SK-N-SH (cell line): ENCODE measurements at regions not wholly inside any gene's neighbourhood (a gene's known extent, or its start where the extent isn't known, plus 50 kb on each side); places are given as distances from the start of the nearest gene placed in this dataset.

Experiments
- CTCF ChIA-PET: fragments of 300-600, 350-600 bp; formaldehyde crosslinking; extraction: SDS; loops from one replicate; lab custom pipeline; 2021; lab: Yijun Ruan, JAX
- POLR2A ChIA-PET: fragments of 350-600 bp; sonication (Branson Sonifier 250); formaldehyde crosslinking; extraction: SDS; loops from one replicate; lab custom pipeline; 2020; ENCODE audit warnings: antibody characterized with exemption, inconsistent platforms; lab: Yijun Ruan, JAX
- DNase-seq: peaks from one replicate; pipeline ENCODE4 v3.0.0; 2012
- H2AFZ ChIP-seq: fragments of 200-600 bp; sonication (generic); 2 replicates; pipeline ENCODE4 v1.8.1; 2016; ENCODE audit warnings: antibody characterized with exemption, mild to moderate bottlenecking, low read depth
- H3F3A ChIP-seq: fragments of 200-600 bp; sonication (generic); replicated peaks from 2 replicates; pipeline ENCODE3; 2016; ENCODE audit warnings: antibody characterized with exemption, mild to moderate bottlenecking; ENCODE audit not compliant: insufficient read depth
- H3K27ac ChIP-seq, 2 experiments: fragments of 200-500 bp in 1 of 2; fragments of 200-600 bp in 1 of 2; sonication (Bioruptor generic) in 1 of 2; sonication (generic), shearing (Covaris generic) in 1 of 2; 2 replicates each; pipeline versions ENCODE4 v1.5.1 to v1.6.1; 2014 to 2016; ENCODE audit warnings: low read depth in 2 of 2, inconsistent platforms in 1 of 2, low read length in 1 of 2, mild to moderate bottlenecking in 1 of 2, mixed read lengths in 1 of 2
- H3K27me3 ChIP-seq: fragments of 200-600 bp; sonication (generic), shearing (Covaris generic); 2 replicates; pipeline ENCODE4 v1.6.1; 2016; ENCODE audit warnings: mixed run types; ENCODE audit not compliant: insufficient read depth
- H3K36me3 ChIP-seq, 2 experiments: fragments of 200-500 bp in 1 of 2; fragments of 200-600 bp in 1 of 2; sonication (Bioruptor generic) in 1 of 2; sonication (generic) in 1 of 2; replicated peaks in 1 of 2; 2 replicates each; pipeline versions ENCODE3 to v1.5.1; 2014 to 2016; ENCODE audit warnings: low read length in 1 of 2, mild to moderate bottlenecking in 1 of 2; ENCODE audit not compliant: insufficient read depth in 2 of 2, control insufficient read depth in 1 of 2
- H3K4me1 ChIP-seq, 2 experiments: fragments of 200-500 bp in 1 of 2; fragments of 200-600 bp in 1 of 2; sonication (Bioruptor generic) in 1 of 2; sonication (generic), shearing (Covaris generic) in 1 of 2; 2 replicates each; pipeline versions ENCODE4 v1.5.1 to v1.6.1; 2014 to 2016; ENCODE audit warnings: low read depth in 1 of 2, low read length in 1 of 2, mixed run types in 1 of 2; ENCODE audit not compliant: insufficient read depth in 2 of 2, control insufficient read depth in 1 of 2
- H3K4me2 ChIP-seq: fragments of 200-600 bp; sonication (generic), shearing (Covaris generic); 2 replicates; pipeline ENCODE4 v1.6.1; 2017; ENCODE audit warnings: mixed run types
- H3K4me3 ChIP-seq, 2 experiments: fragments of 200-500 bp in 1 of 2; fragments of 200-600 bp in 1 of 2; sonication (Bioruptor generic) in 1 of 2; sonication (generic), shearing (Covaris generic) in 1 of 2; 2 replicates each; pipeline versions ENCODE4 v1.5.1 to v1.8.1; 2014 to 2016; ENCODE audit warnings: low read depth in 2 of 2, inconsistent platforms in 1 of 2, low read length in 1 of 2, mild to moderate bottlenecking in 1 of 2, mixed read lengths in 1 of 2, moderate library complexity in 1 of 2
- H3K79me2 ChIP-seq: fragments of 200-600 bp; sonication (generic); 2 replicates; pipeline ENCODE4 v1.8.1; 2017; ENCODE audit warnings: mild to moderate bottlenecking; ENCODE audit not compliant: insufficient read depth
- H3K9ac ChIP-seq: fragments of 200-600 bp; sonication (generic); 2 replicates; pipeline ENCODE4 v1.6.1; 2017; ENCODE audit warnings: mixed run types
- H3K9me2 ChIP-seq: fragments of 200-600 bp; sonication (generic); 2 replicates; pipeline ENCODE4 v1.6.1; 2017; ENCODE audit warnings: mixed run types
- H3K9me3 ChIP-seq: fragments of 200-600 bp; sonication (generic); 2 replicates; pipeline ENCODE4 v1.6.1; 2017; ENCODE audit warnings: mixed run types, mild to moderate bottlenecking, moderate library complexity
- H4K20me1 ChIP-seq: fragments of 200-600 bp; sonication (generic); 2 replicates; pipeline ENCODE4 v1.6.1; 2017; ENCODE audit warnings: mild to moderate bottlenecking, mixed run types; ENCODE audit not compliant: insufficient read depth
- ELF1 ChIP-seq: IDR thresholded peaks from 2 replicates; pipeline ENCODE4 v1.4.0; 2012
- EZH2phosphoT487 ChIP-seq: fragments of 200-600 bp; sonication (generic); IDR thresholded peaks from 2 replicates; pipeline ENCODE4 v1.6.1; 2017; ENCODE audit warnings: low read depth, mixed run types, mild to moderate bottlenecking, antibody characterized with exemption, moderate library complexity, borderline replicate concordance
- FOXJ3 ChIP-seq: sonication (generic); formaldehyde crosslinking; IDR thresholded peaks from 2 replicates; pipeline ENCODE4 v1.5.1; 2020; ENCODE audit warnings: mild to moderate bottlenecking, missing genetic modification reagents
- GATA2 ChIP-seq: sonication (generic); formaldehyde crosslinking; IDR thresholded peaks from 2 replicates; pipeline ENCODE4 v1.5.0; 2020; ENCODE audit warnings: mild to moderate bottlenecking, missing genetic modification reagents
- JUND ChIP-seq: IDR thresholded peaks from 2 replicates; pipeline ENCODE4 v1.4.0; 2012
- MXI1 ChIP-seq: IDR thresholded peaks from 2 replicates; pipeline ENCODE4 v1.6.1; 2012; ENCODE audit warnings: mild to moderate bottlenecking, low read depth, low read length, improper control_type of control experiment
- NRF1 ChIP-seq: IDR thresholded peaks from 2 replicates; pipeline ENCODE4 v1.6.1; 2012; ENCODE audit warnings: low read depth, mild to moderate bottlenecking, low read length
- RAD21 ChIP-seq: IDR thresholded peaks from 2 replicates; pipeline ENCODE4 v1.6.1; 2012; ENCODE audit warnings: mild to moderate bottlenecking, low read length
- RFX5 ChIP-seq: IDR thresholded peaks from 2 replicates; pipeline ENCODE4 v1.6.1; 2012; ENCODE audit warnings: mild to moderate bottlenecking, improper control_type of control experiment, low read length
- RXRA ChIP-seq: IDR thresholded peaks from 2 replicates; pipeline ENCODE4 v1.4.0; 2012; ENCODE audit warnings: low read depth, mild to moderate bottlenecking, borderline replicate concordance
- SIN3A ChIP-seq: IDR thresholded peaks from 2 replicates; pipeline ENCODE4 v1.6.1; 2012; ENCODE audit warnings: low read depth, mild to moderate bottlenecking, low read length, moderate library complexity, borderline replicate concordance
- SMC3 ChIP-seq: IDR thresholded peaks from 2 replicates; pipeline ENCODE4 v1.6.1; 2012; ENCODE audit warnings: low read depth, low read length, improper control_type of control experiment
- TAF1 ChIP-seq: IDR thresholded peaks from 2 replicates; pipeline ENCODE4 v1.6.1; 2012; ENCODE audit warnings: low read depth, mild to moderate bottlenecking, low read length, moderate library complexity, borderline replicate concordance
- YY1 ChIP-seq: IDR thresholded peaks from 2 replicates; pipeline ENCODE4 v1.4.0; 2012; ENCODE audit warnings: low read depth, mild to moderate bottlenecking
- WGBS: methylation state at CpG from one replicate; pipeline ENCODE4 v1.1.6; 2017; ENCODE audit warnings: low lambda C conversion rate; 5-methylcytosine and 5-hydroxymethylcytosine counted together
- TF ChIP-seq, protein P1 (sequence below): fragments of 200-600 bp; sonication (generic); IDR thresholded peaks from 2 replicates; pipeline ENCODE4 v1.6.1; 2017; ENCODE audit warnings: antibody characterized with exemption, mild to moderate bottlenecking, moderate library complexity
- TF ChIP-seq, protein P2 (sequence below): IDR thresholded peaks from 2 replicates; pipeline ENCODE4 v1.4.0; 2012; ENCODE audit warnings: low read depth
- TF ChIP-seq, protein P3 (sequence below): IDR thresholded peaks from 2 replicates; pipeline ENCODE4; 2012
- TF ChIP-seq, protein P4 (sequence below): fragments of 150-350 bp; IDR thresholded peaks from 2 replicates; pipeline ENCODE4 v1.6.1; 2017; ENCODE audit warnings: antibody characterized with exemption, low read length, low read depth, borderline replicate concordance
- TF ChIP-seq, protein P5 (sequence below): IDR thresholded peaks from 2 replicates; pipeline ENCODE4 v1.4.0; 2012; ENCODE audit warnings: low read depth, borderline replicate concordance

DNA sequence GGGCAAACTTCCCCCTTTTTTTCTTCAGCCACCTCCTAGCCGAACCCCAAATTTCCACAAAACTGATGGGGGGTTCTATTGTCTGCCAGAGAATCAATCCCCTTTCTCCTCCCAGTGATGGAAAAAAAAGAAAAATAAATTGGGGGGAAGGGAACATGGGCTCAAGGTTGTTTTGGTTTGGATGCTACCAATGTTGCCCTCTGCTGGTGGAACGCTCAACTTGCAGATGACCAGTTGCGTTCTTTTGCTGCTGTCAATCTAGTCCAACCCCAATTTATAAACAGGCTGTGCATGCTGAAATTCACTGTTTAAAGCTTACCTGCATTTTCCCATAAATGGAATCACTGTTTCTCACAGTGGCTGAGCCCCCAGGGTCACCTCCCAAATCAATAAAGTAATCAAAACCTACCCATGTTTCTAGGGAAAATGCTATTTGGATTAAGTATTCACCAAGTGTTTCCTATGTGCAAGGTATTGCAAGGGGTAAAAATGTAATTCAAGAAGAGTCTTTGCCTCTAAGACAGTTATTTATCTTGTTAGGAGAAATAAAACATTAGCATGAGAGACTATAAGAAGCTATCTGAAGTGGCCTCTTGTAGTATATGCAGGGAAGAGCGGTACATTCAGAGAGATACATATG, 116.7 kb upstream of the TMEM164 start:
- 13% methylated on average over 4 of the region's 4 CpGs for WGBS
- H3K27me3 ChIP-seq: no peaks in the 10 kb centered on the region
- no peaks in the 10 kb centered on the region for H3F3A ChIP-seq
- no peaks in the 10 kb centered on the region for H4K20me1 ChIP-seq
- no peak overlapping the region for H3K27ac ChIP-seq
- H3K9me3 ChIP-seq: no peaks in the 10 kb centered on the region
- no peak overlapping the region for H3K9ac ChIP-seq
- H3K36me3 ChIP-seq: no peaks in the 10 kb centered on the region
- TF ChIP-seq EZH2phosphoT487: no peak
- TF ChIP-seq NRF1: no peak
- TF ChIP-seq, protein P1, sequence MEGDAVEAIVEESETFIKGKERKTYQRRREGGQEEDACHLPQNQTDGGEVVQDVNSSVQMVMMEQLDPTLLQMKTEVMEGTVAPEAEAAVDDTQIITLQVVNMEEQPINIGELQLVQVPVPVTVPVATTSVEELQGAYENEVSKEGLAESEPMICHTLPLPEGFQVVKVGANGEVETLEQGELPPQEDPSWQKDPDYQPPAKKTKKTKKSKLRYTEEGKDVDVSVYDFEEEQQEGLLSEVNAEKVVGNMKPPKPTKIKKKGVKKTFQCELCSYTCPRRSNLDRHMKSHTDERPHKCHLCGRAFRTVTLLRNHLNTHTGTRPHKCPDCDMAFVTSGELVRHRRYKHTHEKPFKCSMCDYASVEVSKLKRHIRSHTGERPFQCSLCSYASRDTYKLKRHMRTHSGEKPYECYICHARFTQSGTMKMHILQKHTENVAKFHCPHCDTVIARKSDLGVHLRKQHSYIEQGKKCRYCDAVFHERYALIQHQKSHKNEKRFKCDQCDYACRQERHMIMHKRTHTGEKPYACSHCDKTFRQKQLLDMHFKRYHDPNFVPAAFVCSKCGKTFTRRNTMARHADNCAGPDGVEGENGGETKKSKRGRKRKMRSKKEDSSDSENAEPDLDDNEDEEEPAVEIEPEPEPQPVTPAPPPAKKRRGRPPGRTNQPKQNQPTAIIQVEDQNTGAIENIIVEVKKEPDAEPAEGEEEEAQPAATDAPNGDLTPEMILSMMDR: peak; percentile 79
- TF ChIP-seq GATA2 (CRISPR knock-in tag): no peak
- TF ChIP-seq FOXJ3 (CRISPR knock-in tag): no peak
- peak; percentile 71 for TF ChIP-seq SMC3
- no peak for TF ChIP-seq RFX5
- TF ChIP-seq, protein P2, sequence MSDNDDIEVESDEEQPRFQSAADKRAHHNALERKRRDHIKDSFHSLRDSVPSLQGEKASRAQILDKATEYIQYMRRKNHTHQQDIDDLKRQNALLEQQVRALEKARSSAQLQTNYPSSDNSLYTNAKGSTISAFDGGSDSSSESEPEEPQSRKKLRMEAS: no peak
- TF ChIP-seq SIN3A: no peak
- TF ChIP-seq, protein P3, sequence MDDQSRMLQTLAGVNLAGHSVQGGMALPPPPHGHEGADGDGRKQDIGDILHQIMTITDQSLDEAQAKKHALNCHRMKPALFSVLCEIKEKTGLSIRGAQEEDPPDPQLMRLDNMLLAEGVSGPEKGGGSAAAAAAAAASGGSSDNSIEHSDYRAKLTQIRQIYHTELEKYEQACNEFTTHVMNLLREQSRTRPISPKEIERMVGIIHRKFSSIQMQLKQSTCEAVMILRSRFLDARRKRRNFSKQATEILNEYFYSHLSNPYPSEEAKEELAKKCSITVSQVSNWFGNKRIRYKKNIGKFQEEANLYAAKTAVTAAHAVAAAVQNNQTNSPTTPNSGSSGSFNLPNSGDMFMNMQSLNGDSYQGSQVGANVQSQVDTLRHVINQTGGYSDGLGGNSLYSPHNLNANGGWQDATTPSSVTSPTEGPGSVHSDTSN: peak; percentile 56; the same call in 1 of the 2 replicates
- TF ChIP-seq TAF1: no peak
- TF ChIP-seq, protein P4, sequence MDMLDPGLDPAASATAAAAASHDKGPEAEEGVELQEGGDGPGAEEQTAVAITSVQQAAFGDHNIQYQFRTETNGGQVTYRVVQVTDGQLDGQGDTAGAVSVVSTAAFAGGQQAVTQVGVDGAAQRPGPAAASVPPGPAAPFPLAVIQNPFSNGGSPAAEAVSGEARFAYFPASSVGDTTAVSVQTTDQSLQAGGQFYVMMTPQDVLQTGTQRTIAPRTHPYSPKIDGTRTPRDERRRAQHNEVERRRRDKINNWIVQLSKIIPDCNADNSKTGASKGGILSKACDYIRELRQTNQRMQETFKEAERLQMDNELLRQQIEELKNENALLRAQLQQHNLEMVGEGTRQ: no peak
- no peak for TF ChIP-seq ELF1
- no peak for TF ChIP-seq JUND
- no peak for TF ChIP-seq RXRA
- TF ChIP-seq RAD21: peak; percentile 65
- TF ChIP-seq, protein P5, sequence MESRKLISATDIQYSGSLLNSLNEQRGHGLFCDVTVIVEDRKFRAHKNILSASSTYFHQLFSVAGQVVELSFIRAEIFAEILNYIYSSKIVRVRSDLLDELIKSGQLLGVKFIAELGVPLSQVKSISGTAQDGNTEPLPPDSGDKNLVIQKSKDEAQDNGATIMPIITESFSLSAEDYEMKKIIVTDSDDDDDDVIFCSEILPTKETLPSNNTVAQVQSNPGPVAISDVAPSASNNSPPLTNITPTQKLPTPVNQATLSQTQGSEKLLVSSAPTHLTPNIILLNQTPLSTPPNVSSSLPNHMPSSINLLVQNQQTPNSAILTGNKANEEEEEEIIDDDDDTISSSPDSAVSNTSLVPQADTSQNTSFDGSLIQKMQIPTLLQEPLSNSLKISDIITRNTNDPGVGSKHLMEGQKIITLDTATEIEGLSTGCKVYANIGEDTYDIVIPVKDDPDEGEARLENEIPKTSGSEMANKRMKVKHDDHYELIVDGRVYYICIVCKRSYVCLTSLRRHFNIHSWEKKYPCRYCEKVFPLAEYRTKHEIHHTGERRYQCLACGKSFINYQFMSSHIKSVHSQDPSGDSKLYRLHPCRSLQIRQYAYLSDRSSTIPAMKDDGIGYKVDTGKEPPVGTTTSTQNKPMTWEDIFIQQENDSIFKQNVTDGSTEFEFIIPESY: no peak
- no peak for TF ChIP-seq YY1
- TF ChIP-seq MXI1: no peak
- CTCF ChIA-PET: interaction anchor here (0.6 to 4.0 kb wide), 14 partner anchors 8 to 723 kb away, joined by 3 to 24 read pairs (median 3); no protein-coding TSS in a partner anchor
- no peak overlapping the region for H2AFZ ChIP-seq
- no peak overlapping the region for H3K4me2 ChIP-seq
- POLR2A ChIA-PET: no interaction called here
- H3K4me3 ChIP-seq: no peak overlapping the region
- H3K9me2 ChIP-seq: no peaks in the 10 kb centered on the region
- no peaks in the 10 kb centered on the region for H3K79me2 ChIP-seq
- H3K4me1 ChIP-seq: no peaks in the 10 kb centered on the region; a peak in 1 of 4 replicates
- DNase-seq: peak; percentile 51
